HuH-7.5 (cell line): ENCODE measurements at regions not wholly inside any gene's neighbourhood (a gene's known extent, or its start where the extent isn't known, plus 50 kb on each side); places are given as distances from the start of the nearest gene placed in this dataset.

Experiments used
- DNase-seq: peaks from one replicate; pipeline ENCODE4 v3.0.0; 2011; ENCODE audit warnings: low spot score

DNA sequence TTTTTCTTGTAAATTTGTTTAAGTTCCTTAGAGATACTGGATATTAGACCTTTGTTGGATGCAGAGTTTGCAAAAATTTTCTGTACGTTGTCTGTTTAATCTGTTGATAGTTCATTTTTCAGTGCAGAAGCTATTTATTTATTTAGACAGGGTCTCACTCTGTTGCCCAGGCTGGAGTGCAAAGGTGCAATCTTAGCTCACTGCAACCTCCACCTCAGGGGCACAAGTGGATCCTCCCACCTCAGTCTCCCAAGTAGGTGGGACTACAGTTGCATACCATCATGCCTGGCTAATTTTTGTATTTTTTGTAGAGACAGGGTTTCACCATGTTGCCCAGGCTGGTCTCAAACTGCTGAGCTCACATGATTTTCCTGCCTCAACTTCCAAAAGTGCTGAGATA lies 568.2 kb upstream of the REG3G start:
- DNase-seq = no peak

DNA sequence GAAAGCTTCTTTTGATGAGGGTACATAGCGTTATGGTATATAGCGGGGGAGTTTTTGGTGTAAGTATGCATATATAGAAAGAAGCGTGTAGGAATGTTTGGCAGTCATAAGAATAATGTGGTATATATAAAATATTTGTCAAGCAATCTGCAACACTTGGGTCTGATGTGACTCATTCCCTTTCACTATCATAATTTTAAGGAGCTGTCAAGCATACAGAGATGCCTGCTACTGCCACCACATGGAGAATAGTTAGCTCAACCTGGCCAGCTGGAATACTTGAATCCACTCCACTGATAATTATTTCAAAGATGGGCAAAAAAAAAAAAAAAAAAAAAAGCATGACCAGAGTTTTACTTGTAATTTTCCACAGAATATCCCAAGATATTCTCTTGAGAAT lies 559.8 kb upstream of the REG3G start:
- DNase-seq = no peak

- no peak for DNase-seq
Measured at GRCh38 chr2:78476619-78477229, 548.8 kb upstream of the REG3G start.

DNA sequence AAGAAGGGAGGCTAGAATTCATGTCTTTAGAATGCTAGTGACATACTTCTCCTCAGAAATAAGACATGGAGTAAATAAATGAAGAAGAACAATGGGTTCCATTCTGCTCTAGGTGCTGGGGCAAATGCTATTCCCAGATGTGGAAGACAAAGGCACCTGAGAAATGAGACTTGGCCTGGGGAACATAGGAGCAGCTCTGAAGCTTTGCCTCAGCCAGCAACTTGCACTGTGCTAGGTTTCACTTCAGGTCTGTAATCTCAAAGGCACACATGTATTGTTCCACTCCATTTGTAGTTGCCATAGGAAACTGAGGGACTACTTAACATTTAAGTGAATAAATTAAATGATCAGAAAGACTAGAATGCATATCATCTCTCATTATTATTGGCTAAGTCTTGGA lies 538.9 kb upstream of the REG3G start:
- no peak for DNase-seq

DNA sequence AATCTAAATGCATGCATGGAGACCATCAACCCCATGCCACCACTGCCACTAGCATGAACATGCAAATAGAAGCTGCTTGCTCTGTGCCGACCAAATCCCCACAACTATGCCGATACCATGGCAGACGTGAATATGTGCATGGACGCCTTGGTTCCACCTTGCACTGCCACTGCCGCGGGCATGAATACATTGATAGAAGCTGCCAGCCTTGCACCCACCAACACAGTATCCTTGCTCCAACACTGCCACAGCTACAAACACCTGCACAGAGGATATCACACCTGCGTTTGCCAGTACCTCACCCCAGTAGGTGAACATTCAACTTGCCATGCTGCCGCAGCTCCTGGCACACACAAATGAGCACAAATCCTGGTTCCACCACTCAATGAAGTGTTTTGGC lies 527.4 kb upstream of the REG3G start:
- no peak for DNase-seq

DNA sequence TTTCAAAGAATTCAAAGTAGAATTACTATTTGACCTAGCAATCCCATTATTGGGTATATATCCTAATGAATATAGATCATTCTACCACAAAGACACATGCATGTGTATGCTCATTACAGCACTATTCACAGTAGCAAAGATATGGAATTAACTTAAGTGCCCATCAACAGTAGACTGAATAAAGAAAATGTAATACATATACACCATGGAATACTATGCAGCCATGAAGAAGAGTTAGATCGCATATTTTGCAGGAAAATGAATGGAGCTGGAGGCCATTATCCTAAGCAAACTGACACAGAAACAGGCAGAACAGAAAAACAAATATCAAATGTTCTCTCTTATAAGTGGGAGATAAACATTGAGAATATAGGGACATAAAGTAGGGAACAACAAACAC lies 519.2 kb upstream of the REG3G start:
- no peak for DNase-seq

DNA sequence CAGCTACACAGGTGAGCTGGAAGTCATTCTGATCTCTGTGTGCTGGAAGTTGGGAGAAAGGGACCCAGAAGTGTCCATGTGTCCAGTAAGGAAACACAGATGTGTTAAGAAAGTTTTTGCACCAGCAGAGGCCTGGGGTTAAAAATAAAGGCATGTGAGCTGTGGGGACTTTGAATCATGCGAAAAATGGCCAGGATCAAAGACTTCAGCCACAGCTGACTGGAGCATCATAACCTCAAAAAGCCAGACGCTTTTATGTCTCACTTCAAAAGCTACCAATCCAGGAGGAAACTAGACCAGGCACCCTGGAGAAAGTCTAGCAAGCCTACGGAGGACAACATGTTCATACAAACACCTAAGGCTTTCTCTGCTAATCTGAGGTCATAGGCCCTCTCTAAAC lies 503.6 kb upstream of the REG3G start:
- no peak for DNase-seq

GRCh38 chr2:78532762-78533379 lies 492.6 kb upstream of the REG3G start:
- DNase-seq = no peak

DNA sequence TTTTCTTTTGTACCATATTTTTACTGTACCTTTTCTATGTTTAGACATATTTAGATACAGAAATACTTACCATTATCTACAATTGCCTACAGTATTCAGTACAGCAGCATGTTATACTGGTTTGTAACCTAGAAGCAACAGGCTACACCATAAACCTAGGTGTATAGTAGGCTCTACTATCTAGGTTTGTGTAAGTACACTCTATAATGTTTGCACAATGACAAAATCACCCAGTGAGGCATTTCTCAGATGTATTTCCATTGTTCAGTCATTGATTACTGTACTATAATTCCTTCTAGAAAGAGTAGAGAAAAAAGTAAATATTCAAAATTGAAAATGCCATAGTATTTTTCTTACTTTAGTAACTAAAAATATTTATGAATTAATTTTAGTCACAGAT lies 490.1 kb upstream of the REG3G start:
- no peak for DNase-seq

DNA sequence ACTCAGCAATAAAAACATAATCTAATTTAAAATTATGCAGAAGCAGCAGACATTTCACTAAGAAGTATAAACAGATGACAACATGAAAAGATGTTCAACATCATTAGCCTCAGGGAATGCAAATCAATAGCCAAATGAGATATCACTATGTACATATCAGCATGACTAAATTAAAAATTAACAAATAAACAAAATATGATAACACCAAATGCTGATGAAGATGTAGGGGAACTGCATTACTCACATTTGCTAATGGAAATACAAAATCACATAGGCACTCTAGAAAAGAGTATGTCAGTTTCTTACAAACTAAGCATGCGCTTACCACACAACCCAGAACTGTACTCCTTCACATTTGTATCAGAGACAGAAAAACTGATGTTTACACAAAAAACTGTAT lies 487.2 kb upstream of the REG3G start:
- DNase-seq = no peak

GRCh38 chr2:78540255-78540654 lies 485.2 kb upstream of the REG3G start:
- peak; percentile 5 for DNase-seq

DNA sequence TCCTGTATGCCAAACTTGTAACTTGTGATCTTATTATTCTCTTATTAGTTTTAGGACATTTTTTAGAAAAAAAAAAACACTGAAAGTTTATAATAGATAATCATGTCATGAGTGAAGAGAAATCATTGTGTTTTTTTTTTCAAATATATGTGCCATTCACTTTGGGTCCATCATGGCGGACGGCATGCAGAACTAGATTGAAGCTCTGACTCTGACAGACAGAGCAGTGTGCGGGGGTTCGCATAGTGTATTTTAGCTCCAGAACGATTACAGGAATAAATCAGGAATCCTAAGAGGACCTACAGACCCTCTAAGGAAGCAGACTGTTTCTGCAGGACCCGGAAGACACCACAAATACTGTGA lies 484.4 kb upstream of the REG3G start:
- no peak for DNase-seq

GRCh38 chr2:78541451-78542267 lies 483.8 kb upstream of the REG3G start:
- peak; percentile 32 for DNase-seq

DNA sequence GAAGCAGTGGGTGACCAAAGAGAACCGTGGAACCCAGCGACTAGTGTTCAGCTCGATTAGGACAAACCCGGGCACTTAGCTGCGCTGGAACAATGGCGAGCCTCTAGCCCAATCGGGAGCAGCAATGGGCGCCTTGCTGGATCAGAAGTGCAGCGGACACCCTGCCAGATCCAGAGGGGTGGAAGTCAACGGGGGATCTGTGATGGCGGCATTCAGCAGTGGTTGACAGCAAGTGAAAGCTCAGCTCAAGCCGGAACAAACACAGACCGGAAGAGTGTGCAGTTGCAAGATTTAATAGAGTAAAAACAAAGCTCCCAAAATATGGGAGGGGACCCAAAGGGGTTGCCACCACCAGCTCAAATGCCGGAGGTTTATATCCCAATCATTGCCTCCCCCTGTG lies 478.7 kb upstream of the REG3G start:
- no peak for DNase-seq

- DNase-seq = no peak
Measured at GRCh38 chr2:78549766-78550165, 475.7 kb upstream of the REG3G start.

- no peak for DNase-seq
Measured at GRCh38 chr2:78553866-78554647, 471.4 kb upstream of the REG3G start.

GRCh38 chr2:78561876-78562275 lies 463.6 kb upstream of the REG3G start:
- no peak for DNase-seq

GRCh38 chr2:78564666-78565065 lies 460.8 kb upstream of the REG3G start:
- no peak for DNase-seq

DNA sequence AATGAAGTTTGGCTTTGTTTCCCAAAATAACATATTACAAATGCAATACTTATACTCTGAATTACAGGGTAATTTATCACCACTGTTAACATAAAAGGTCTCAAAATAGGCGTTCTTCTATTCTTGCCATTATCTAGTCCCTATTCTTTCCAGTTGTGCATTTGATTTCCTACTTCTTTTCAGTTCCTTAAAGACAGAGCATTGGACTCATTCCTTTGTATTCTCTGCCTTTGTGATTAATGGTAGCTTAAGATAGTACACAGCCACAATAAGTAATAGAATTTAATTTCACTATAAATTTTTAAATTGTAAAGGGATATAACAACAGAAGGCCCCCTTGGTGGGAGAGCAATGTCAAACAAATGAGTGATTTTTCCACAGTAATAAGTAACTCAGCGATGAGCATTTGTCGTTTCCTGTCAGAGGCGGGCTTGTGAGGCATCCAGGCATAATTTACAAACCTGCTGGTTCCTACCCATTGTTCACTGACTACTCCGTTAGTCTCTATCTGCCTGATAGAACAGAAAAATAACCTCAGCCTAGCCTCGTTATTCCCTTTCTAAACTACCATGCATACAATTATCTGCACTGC lies 456.6 kb upstream of the REG3G start:
- DNase-seq = no peak

DNA sequence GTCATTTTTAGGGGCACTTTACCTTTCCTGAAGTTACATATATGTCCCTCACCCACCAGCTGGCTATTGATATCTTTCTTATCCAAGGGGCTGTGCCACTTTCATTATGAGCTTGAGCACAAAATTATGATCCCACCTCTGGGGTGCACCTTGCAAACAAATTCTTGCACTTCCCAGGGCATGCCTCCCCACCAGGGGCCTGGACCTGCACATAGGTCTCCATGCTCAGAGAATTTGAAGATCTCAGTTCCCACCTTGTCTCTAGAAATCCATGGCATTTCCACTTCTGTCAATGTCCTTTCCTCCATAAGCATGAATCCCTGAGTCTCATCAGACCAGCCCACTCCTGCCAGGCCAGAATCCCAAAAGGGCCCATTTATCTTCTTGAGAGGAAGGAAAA lies 449.1 kb upstream of the REG3G start:
- DNase-seq = no peak

DNA sequence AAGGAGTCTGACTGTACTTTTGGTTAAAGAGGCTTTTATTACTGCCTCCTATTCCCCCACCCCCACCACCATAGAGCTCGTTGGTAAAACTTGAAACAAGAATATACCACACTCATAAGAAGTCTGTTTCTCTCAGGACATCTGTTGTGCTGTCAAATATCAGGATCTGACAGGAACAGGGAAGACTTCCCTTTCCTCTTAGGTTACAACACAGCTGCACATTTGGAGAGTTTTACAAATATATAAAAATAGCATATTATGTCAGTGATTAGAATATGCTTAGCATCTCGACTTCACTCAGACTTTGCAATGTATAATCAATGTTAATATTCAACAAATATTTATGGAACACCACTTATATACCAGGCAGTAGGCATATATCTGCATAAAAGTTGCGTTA lies 439.6 kb upstream of the REG3G start:
- DNase-seq = no peak

- no peak for DNase-seq
Measured at GRCh38 chr2:78586316-78586715, 439.2 kb upstream of the REG3G start.
